Endothelial cell of umbilical vein (primary cell): ENCODE measurements at regions not wholly inside any gene's neighbourhood (a gene's known extent, or its start where the extent isn't known, plus 50 kb on each side); places are given as distances from the start of the nearest gene placed in this dataset.

Experiments used
- BruUV-seq: library from RNA; stranded (reverse); fragments of 400-500 nt; replicated peaks from 2 replicates; lab custom pipeline; 2021; lab: Mats Ljungman, UMichigan
- CTCF ChIA-PET: fragments of 300-600, 350-600 bp; sonication (Branson Sonifier 250); formaldehyde crosslinking; loops from one replicate; lab custom pipeline; 2021; ENCODE audit warnings: antibody characterized with exemption, inconsistent platforms; lab: Charles Lee
- POLR2A ChIA-PET: fragments of 300-600, 350-600 bp; sonication (Branson Sonifier 250); formaldehyde crosslinking; loops from one replicate; lab custom pipeline; 2021; ENCODE audit warnings: antibody characterized with exemption, inconsistent platforms; lab: Charles Lee
- DNase-seq: peaks from one replicate; pipeline ENCODE4 v3.0.0-alpha.2; 2011; ENCODE audit warnings: low read depth, low spot score
- FAIRE-seq: peaks from 2 replicates; lab custom pipeline; 2011; peaks lifted over from hg19 to GRCh38; lab: Jason Lieb, UNC
- H2AFZ ChIP-seq: 2 replicates; pipeline ENCODE4 v1.6.0; 2012; ENCODE audit warnings: low read depth, low read length, control low read depth, inconsistent platforms
- H3K27ac ChIP-seq: 2 replicates; pipeline ENCODE4 v1.5.1; 2011; ENCODE audit warnings: low read depth, mild to moderate bottlenecking, control low read depth, low read length, moderate library complexity; ENCODE audit not compliant: insufficient read depth
- H3K27me3 ChIP-seq, 2 experiments: 2 replicates each; pipeline versions ENCODE4 v1.6.0 to v1.6.1; 2011; ENCODE audit warnings: low read length in 2 of 2, mixed read lengths in 1 of 2; ENCODE audit not compliant: control insufficient read depth in 2 of 2, insufficient read depth in 2 of 2
- H3K36me3 ChIP-seq, 2 experiments: 2 replicates in 1 of 2; 3 replicates in 1 of 2; pipeline ENCODE4 v1.5.1; 2011; ENCODE audit warnings: low read length in 2 of 2, mild to moderate bottlenecking in 1 of 2, moderate library complexity in 1 of 2; ENCODE audit not compliant: control insufficient read depth in 2 of 2, insufficient read depth in 2 of 2; ENCODE audit errors: extremely low read depth in 1 of 2
- H3K4me1 ChIP-seq: 3 replicates; pipeline ENCODE4 v1.5.1; 2011; ENCODE audit warnings: mild to moderate bottlenecking, low read length; ENCODE audit not compliant: control insufficient read depth, insufficient read depth; ENCODE audit errors: extremely low read depth
- H3K4me2 ChIP-seq: 2 replicates; pipeline ENCODE4 v1.6.1; 2011; ENCODE audit warnings: low read length, control low read depth, mixed read lengths; ENCODE audit not compliant: insufficient read depth
- H3K4me3 ChIP-seq, 3 experiments: fragments of 200-600 bp in 1 of 3; sonication (generic), shearing (Covaris generic) in 1 of 3; replicated peaks in 1 of 3; 2 replicates each; pipeline ENCODE4 v1.5.1; 2011 to 2016; ENCODE audit warnings: control low read depth in 3 of 3, low read length in 3 of 3, mild to moderate bottlenecking in 2 of 3, inconsistent platforms in 1 of 3, low read depth in 1 of 3, moderate library complexity in 1 of 3; ENCODE audit not compliant: insufficient read depth in 1 of 3
- H3K79me2 ChIP-seq: 2 replicates; pipeline ENCODE4 v1.6.0; 2012; ENCODE audit warnings: low read length, inconsistent platforms; ENCODE audit not compliant: control insufficient read depth, insufficient read depth
- H3K9ac ChIP-seq: replicated peaks from 2 replicates; pipeline ENCODE3; 2011; ENCODE audit warnings: low read length, control low read depth; ENCODE audit not compliant: insufficient read depth; ENCODE audit errors: extremely low read depth
- H3K9me1 ChIP-seq: replicated peaks from 3 replicates; pipeline ENCODE4 v1.6.0; 2011; ENCODE audit warnings: mild to moderate bottlenecking, low read length; ENCODE audit not compliant: control insufficient read depth, insufficient read depth; ENCODE audit errors: extremely low read depth
- H3K9me3 ChIP-seq: replicated peaks from 2 replicates; pipeline ENCODE4 v1.5.1; 2012; ENCODE audit warnings: low read length, inconsistent platforms; ENCODE audit not compliant: control insufficient read depth, insufficient read depth
- H4K20me1 ChIP-seq: replicated peaks from 2 replicates; pipeline ENCODE3; 2011; ENCODE audit warnings: mild to moderate bottlenecking, low read length; ENCODE audit not compliant: control insufficient read depth, insufficient read depth; ENCODE audit errors: extremely low read depth
- CTCF ChIP-seq, 2 donors: IDR thresholded peaks; 1 replicate in 1 of 2; 2 replicates in 1 of 2; pipeline ENCODE4 v1.5.1; 2011; ENCODE audit warnings: low read length in 2 of 2, mild to moderate bottlenecking in 2 of 2, moderate library complexity in 2 of 2, control low read depth in 1 of 2, inconsistent platforms in 1 of 2, low read depth in 1 of 2; ENCODE audit not compliant: insufficient read depth in 1 of 2; ENCODE audit errors: extremely low read depth in 1 of 2
- EZH2 ChIP-seq: IDR thresholded peaks from 2 replicates; pipeline ENCODE4 v1.6.1; 2012; ENCODE audit warnings: borderline replicate concordance, low read depth, mild to moderate bottlenecking, moderate library complexity, low read length, inconsistent platforms; ENCODE audit not compliant: severe bottlenecking
- FOS ChIP-seq: IDR thresholded peaks from 2 replicates; pipeline ENCODE4 v1.6.1; 2011; ENCODE audit warnings: mild to moderate bottlenecking, low read length, moderate library complexity, borderline replicate concordance; ENCODE audit not compliant: insufficient read depth
- GATA2 ChIP-seq: IDR thresholded peaks from 2 replicates; pipeline ENCODE4 v1.7.0; 2011; ENCODE audit warnings: low read depth, mild to moderate bottlenecking, moderate library complexity, mixed read lengths, low read length; ENCODE audit not compliant: insufficient read length, insufficient read depth
- JUN ChIP-seq: IDR thresholded peaks from 2 replicates; pipeline ENCODE4 v1.6.1; 2011; ENCODE audit warnings: borderline replicate concordance, low read depth; ENCODE audit not compliant: insufficient read length, insufficient read depth
- MAX ChIP-seq: IDR thresholded peaks from 2 replicates; pipeline ENCODE4 v1.6.1; 2011; ENCODE audit not compliant: insufficient read depth, insufficient read length
- MYC ChIP-seq: IDR thresholded peaks from one replicate; pipeline ENCODE4 v1.6.1; 2011; ENCODE audit warnings: mild to moderate bottlenecking, low read depth, low read length
- POLR2A ChIP-seq: IDR thresholded peaks from 2 replicates; pipeline ENCODE4 v1.6.1; 2012; ENCODE audit warnings: low read depth, mild to moderate bottlenecking, control low read depth, low read length
- POLR2AphosphoS5 ChIP-seq: IDR thresholded peaks from 2 replicates; pipeline ENCODE4 v1.6.1; 2012; ENCODE audit warnings: low read depth, mild to moderate bottlenecking, control low read depth, low read length, moderate library complexity; ENCODE audit not compliant: insufficient read depth
- dilution Hi-C: fragments of 300-500 bp; cut with MboI; formaldehyde crosslinking; loops from one replicate; pipeline ENCODE4 v1.15.0; 2019; ENCODE audit warnings: low sequenced_read_pairs; ENCODE audit not compliant: extremely low pct_ligation_motif_present
- intact Hi-C: fragments of 100-400 bp; cut with micrococcal nuclease; formaldehyde crosslinking; loops from one replicate; pipeline ENCODE4 v1.10.0; 2022

- no peak for DNase-seq
- Histone ChIP-seq H3K79me2 (no peaks in the 10 kb centered on the region), H3K9ac (no peak overlapping the region), H4K20me1 (no peaks in the 10 kb centered on the region), H2AFZ (no peak overlapping the region), H3K9me1 (no peaks in the 10 kb centered on the region), H3K9me3 (no peaks in the 10 kb centered on the region), H3K4me3 (no peak overlapping the region), H3K4me1 (no peaks in the 10 kb centered on the region), H3K4me2 (no peak overlapping the region), H3K27ac (no peak overlapping the region), H3K36me3 (no peaks in the 10 kb centered on the region), H3K27me3 (no peaks in the 10 kb centered on the region)
- dilution Hi-C loops, result no loop called here
- ChIA-PET CTCF (interaction anchor here (0.9 kb wide), 1 partner anchor 9 kb away, joined by 3 read pairs; no protein-coding TSS in a partner anchor), POLR2A (no interaction called here)
- no peak for FAIRE-seq
- BruUV-seq, result no TSS peak
- TF ChIP-seq MAX, result no peak
- TF ChIP-seq POLR2A, result no peak
- TF ChIP-seq FOS, result no peak
- no peak for TF ChIP-seq GATA2
- no peak for TF ChIP-seq JUN
- no peak for TF ChIP-seq EZH2
- TF ChIP-seq POLR2AphosphoS5, result no peak
- TF ChIP-seq CTCF (IDR thresholded peaks at IDR 0.05; ENCODE audit: extremely low read depth in 1 of 2, insufficient read depth in 1 of 2, low read depth in 1 of 2, low read length in 2 of 2), result no peak
- no peak for TF ChIP-seq MYC
- intact Hi-C loops, result no loop called here
These were observed 124.4 kb upstream of the KLHL29 start for GRCh38 chr2:23260621-23261020.
